ENCODE measurements at regions not wholly inside any gene's neighbourhood (a gene's known extent, or its start where the extent isn't known, plus 50 kb on each side); places are given as distances from the start of the nearest gene placed in this dataset.

- TF ChIP-seq CTCF (IDR thresholded peaks at IDR 0.05; ENCODE audit: insufficient read depth, low read length, poor library complexity, severe bottlenecking): no peak
- no peak for TF ChIP-seq EZH2phosphoT487 (conservative IDR thresholded peaks at IDR 0.05; ENCODE audit: low read length)
- no peaks in the 10 kb centered on the region for H3K36me3 ChIP-seq (ENCODE audit: low read length)
- H3K79me2 ChIP-seq (ENCODE audit: insufficient read depth, low read length): no peaks in the 10 kb centered on the region
- H4K20me1 ChIP-seq (ENCODE audit: low read depth, low read length): no peaks in the 10 kb centered on the region
- no peaks in the 10 kb centered on the region for H3K27me3 ChIP-seq (ENCODE audit: low read length)
- no peaks in the 10 kb centered on the region for H3K9me3 ChIP-seq (ENCODE audit: insufficient read depth, low read length)
- no peaks in the 10 kb centered on the region for H3F3A ChIP-seq (ENCODE audit: insufficient read depth)
- no peak overlapping the region for H3K4me3 ChIP-seq (ENCODE audit: insufficient read depth, low read length, poor library complexity, severe bottlenecking)
- H3K27ac ChIP-seq (ENCODE audit: low read depth, low read length): no peak overlapping the region
- no peak overlapping the region for H3K4me2 ChIP-seq (ENCODE audit: low read depth, low read length, poor library complexity, severe bottlenecking)
- no peak overlapping the region for H3K9ac ChIP-seq (ENCODE audit: low read length)
- H3K9me2 ChIP-seq (replicated peaks; ENCODE audit: insufficient read depth, low read length): no peaks in the 10 kb centered on the region
- H2AFZ ChIP-seq (ENCODE audit: low read depth, low read length, severe bottlenecking): no peak overlapping the region
Observed at GRCh38 chr2:238558456-238559099, 131.9 kb downstream of the ASB1 start.

- H3K79me2 ChIP-seq (ENCODE audit: insufficient read depth, low read length): no peaks in the 10 kb centered on the region
- no peak overlapping the region for H3K4me2 ChIP-seq (ENCODE audit: low read depth, low read length, poor library complexity, severe bottlenecking)
- H3K27me3 ChIP-seq (ENCODE audit: low read length): no peaks in the 10 kb centered on the region
- no peak overlapping the region for H2AFZ ChIP-seq (ENCODE audit: low read depth, low read length, severe bottlenecking)
- H3F3A ChIP-seq (ENCODE audit: insufficient read depth): no peaks in the 10 kb centered on the region
- H3K36me3 ChIP-seq (ENCODE audit: low read length): no peaks in the 10 kb centered on the region
- no peaks in the 10 kb centered on the region for H3K9me3 ChIP-seq (ENCODE audit: insufficient read depth, low read length)
- TF ChIP-seq CTCF (IDR thresholded peaks at IDR 0.05; ENCODE audit: insufficient read depth, low read length, poor library complexity, severe bottlenecking): no peak
- TF ChIP-seq EZH2phosphoT487 (conservative IDR thresholded peaks at IDR 0.05; ENCODE audit: low read length): no peak
- no peaks in the 10 kb centered on the region for H3K9me2 ChIP-seq (replicated peaks; ENCODE audit: insufficient read depth, low read length)
- no peak overlapping the region for H3K27ac ChIP-seq (ENCODE audit: low read depth, low read length)
- H3K9ac ChIP-seq (ENCODE audit: low read length): no peak overlapping the region
- no peaks in the 10 kb centered on the region for H4K20me1 ChIP-seq (ENCODE audit: low read depth, low read length)
- no peak overlapping the region for H3K4me3 ChIP-seq (ENCODE audit: insufficient read depth, low read length, poor library complexity, severe bottlenecking)
Observed at GRCh38 chr2:238560234-238560633, 133.5 kb downstream of the ASB1 start.

GRCh38 chr2:238561230-238561629, 134.5 kb downstream of the ASB1 start:
- no peaks in the 10 kb centered on the region for H3K36me3 ChIP-seq (ENCODE audit: low read length)
- no peak overlapping the region for H3K27ac ChIP-seq (ENCODE audit: low read depth, low read length)
- H3K9ac ChIP-seq (ENCODE audit: low read length): no peak overlapping the region
- H4K20me1 ChIP-seq (ENCODE audit: low read depth, low read length): no peaks in the 10 kb centered on the region
- no peaks in the 10 kb centered on the region for H3F3A ChIP-seq (ENCODE audit: insufficient read depth)
- no peaks in the 10 kb centered on the region for H3K79me2 ChIP-seq (ENCODE audit: insufficient read depth, low read length)
- TF ChIP-seq CTCF (IDR thresholded peaks at IDR 0.05; ENCODE audit: insufficient read depth, low read length, poor library complexity, severe bottlenecking) (no peak), EZH2phosphoT487 (conservative IDR thresholded peaks at IDR 0.05; ENCODE audit: low read length) (no peak)
- H3K27me3 ChIP-seq (ENCODE audit: low read length): no peaks in the 10 kb centered on the region
- H3K4me3 ChIP-seq (ENCODE audit: insufficient read depth, low read length, poor library complexity, severe bottlenecking): no peak overlapping the region
- H2AFZ ChIP-seq (ENCODE audit: low read depth, low read length, severe bottlenecking): no peak overlapping the region
- H3K4me2 ChIP-seq (ENCODE audit: low read depth, low read length, poor library complexity, severe bottlenecking): no peak overlapping the region
- no peaks in the 10 kb centered on the region for H3K9me2 ChIP-seq (replicated peaks; ENCODE audit: insufficient read depth, low read length)
- no peaks in the 10 kb centered on the region for H3K9me3 ChIP-seq (ENCODE audit: insufficient read depth, low read length)
